ENCODE measurements at regions not wholly inside any gene's neighbourhood (a gene's known extent, or its start where the extent isn't known, plus 50 kb on each side); places are given as distances from the start of the nearest gene placed in this dataset.

- RAD21 ChIA-PET (ENCODE audit: unreplicated experiment), result no interaction called here
- POLR2A ChIA-PET, result interaction anchor here (0.8 to 1.1 kb wide), 2 partner anchors 13 to 73 kb away, joined by 3 read pairs; partner anchors contain the start of gene GADD45A
Observed at GRCh38 chr1:67611846-67612245, 73.2 kb upstream of the GADD45A start.

More at GRCh38 chr1:67611846-67612245, 73.2 kb upstream of the GADD45A start:
- no peaks in the 10 kb centered on the region for H3K4me1 ChIP-seq (ENCODE audit: control insufficient read depth, insufficient read depth, low read length)
- intact Hi-C loops (cut with micrococcal nuclease; ENCODE audit: unreplicated experiment), result loop anchor here (2.0 kb wide), 1 partner anchor 73 kb away; the partner anchor contains the start of gene GADD45A
- H3K9ac ChIP-seq (ENCODE audit: control insufficient read depth, insufficient read depth, low read length), result no peak overlapping the region
- no peaks in the 10 kb centered on the region for H3K36me3 ChIP-seq (ENCODE audit: control insufficient read depth in 2 of 2, insufficient read depth in 2 of 2, low read length in 1 of 2)
- no peak overlapping the region for H3K4me2 ChIP-seq (ENCODE audit: control insufficient read depth, insufficient read depth)
- ATAC-seq (no peak), DNase-seq (ENCODE audit: low read depth, low spot score) (no peak), FAIRE-seq (no peak)
- ChIA-PET CTCF (interaction anchor here (0.8 to 1.8 kb wide), 2 partner anchors 36 to 148 kb away, joined by 3 to 7 read pairs; no protein-coding TSS in a partner anchor), SMC1A (ENCODE audit: uncharacterized antibody, unreplicated experiment) (interaction anchor here (1.1 to 1.2 kb wide), 2 partner anchors 9 to 48 kb away, joined by 3 to 6 read pairs; no protein-coding TSS in a partner anchor)
- no peaks in the 10 kb centered on the region for H4K20me1 ChIP-seq (ENCODE audit: control insufficient read depth, insufficient read depth)
- in situ Hi-C loops (cut with MboI), result no loop called here
- 47% methylated on average over 3 of the region's 3 CpGs for WGBS (ENCODE audit: insufficient coverage, insufficient replicate concordance, low lambda C conversion rate, missing lambda C conversion rate)
- H3K27ac ChIP-seq (ENCODE audit: control insufficient read depth, insufficient read depth), result no peak overlapping the region
- BruUV-seq (replicated peaks), result no TSS peak
- no peaks in the 10 kb centered on the region for H3K79me2 ChIP-seq (ENCODE audit: control insufficient read depth, insufficient read depth, low read length)
- TF ChIP-seq ZNF274 (IDR thresholded peaks at IDR 0.05; ENCODE audit: insufficient read depth, insufficient read length) (no peak), KAT2A (conservative IDR thresholded peaks at IDR 0.05; ENCODE audit: control insufficient read depth, low read depth, low read length) (no peak), RAD51 (IDR thresholded peaks at IDR 0.05) (no peak), MAX (IDR thresholded peaks at IDR 0.05; ENCODE audit: low read depth, low read length) (no peak), SIX5 (IDR thresholded peaks at IDR 0.05; ENCODE audit: low read depth, low read length, severe bottlenecking) (no peak), ZBTB33 (IDR thresholded peaks at IDR 0.05) (no peak), ZBTB4 (CRISPR knock-in tag; IDR thresholded peaks at IDR 0.05) (no peak), NR2C2 (IDR thresholded peaks at IDR 0.05; ENCODE audit: borderline replicate concordance, control insufficient read depth, insufficient read length, low read depth) (no peak), POLR2AphosphoS5 (IDR thresholded peaks at IDR 0.05; ENCODE audit: low read length) (no peak), EZH2 (IDR thresholded peaks at IDR 0.05; ENCODE audit: borderline replicate concordance, control insufficient read depth, low read depth, low read length) (no peak), RELA (IDR thresholded peaks at IDR 0.05; ENCODE audit: borderline replicate concordance, partially characterized antibody) (no peak), BCL11A (IDR thresholded peaks at IDR 0.05; ENCODE audit: low read depth, low read length) (no peak), RCOR1 (conservative IDR thresholded peaks at IDR 0.05; ENCODE audit: low read depth, low read length) (no peak)
- no peaks in the 10 kb centered on the region for H3K9me3 ChIP-seq (replicated peaks; ENCODE audit: control insufficient read depth, insufficient read depth, low read length)
- H3K27me3 ChIP-seq (replicated peaks in 1 of 2; ENCODE audit: control insufficient read depth in 2 of 2, insufficient read depth in 2 of 2, low read length in 1 of 2), result no peaks in the 10 kb centered on the region
- no peak overlapping the region for H2AFZ ChIP-seq (ENCODE audit: control insufficient read depth, low read depth, low read length)
- H3K4me3 ChIP-seq, result no peak overlapping the region

Measured in GM12878 (cell line).